IMR-90 (cell line): ENCODE measurements at regions not wholly inside any gene's neighbourhood (a gene's known extent, or its start where the extent isn't known, plus 50 kb on each side); places are given as distances from the start of the nearest gene placed in this dataset.

ENCODE experiments used
- BHLHE40 ChIP-seq: fragments of 150-350 bp; IDR thresholded peaks from 2 replicates; pipeline ENCODE4 v1.6.1; 2016; ENCODE audit warnings: mild to moderate bottlenecking, low read depth, low read length
- CEBPB ChIP-seq: IDR thresholded peaks from 2 replicates; pipeline ENCODE4 v1.6.1; 2012; ENCODE audit warnings: low read depth, low read length, improper control_type of control experiment
- ELK1 ChIP-seq: fragments of 150-350 bp; IDR thresholded peaks from 2 replicates; pipeline ENCODE4 v1.6.1; 2016; ENCODE audit warnings: low read depth, mild to moderate bottlenecking, low read length, moderate library complexity, borderline replicate concordance
- FOS ChIP-seq: fragments of 150-350 bp; IDR thresholded peaks from 2 replicates; pipeline ENCODE4 v1.6.1; 2016; ENCODE audit warnings: low read depth, low read length
- MAFK ChIP-seq: IDR thresholded peaks from 2 replicates; pipeline ENCODE4 v1.6.1; 2012; ENCODE audit warnings: low read depth, low read length, improper control_type of control experiment
- MAZ ChIP-seq: IDR thresholded peaks from 2 replicates; pipeline ENCODE4 v1.6.1; 2012; ENCODE audit warnings: low read depth, mild to moderate bottlenecking, low read length, improper control_type of control experiment, moderate library complexity, borderline replicate concordance
- POLR2A ChIP-seq: IDR thresholded peaks from 2 replicates; pipeline ENCODE4 v1.6.1; 2012; ENCODE audit warnings: mild to moderate bottlenecking, low read depth, low read length
- RAD21 ChIP-seq: IDR thresholded peaks from 2 replicates; pipeline ENCODE4 v1.6.1; 2012; ENCODE audit warnings: low read length, improper control_type of control experiment
- RCOR1 ChIP-seq: IDR thresholded peaks from 2 replicates; pipeline ENCODE4 v1.6.1; 2012; ENCODE audit warnings: mild to moderate bottlenecking, low read length, improper control_type of control experiment; ENCODE audit not compliant: insufficient replicate concordance
- RFX5 ChIP-seq: IDR thresholded peaks from 2 replicates; pipeline ENCODE4 v1.8.0; 2012; ENCODE audit warnings: low read depth, mild to moderate bottlenecking, low read length, moderate library complexity
- TF ChIP-seq, protein P1 (sequence below): conservative IDR thresholded peaks from 2 replicates; pipeline ENCODE4 v1.5.1; 2012; ENCODE audit warnings: mild to moderate bottlenecking, low read depth, low read length, improper control_type of control experiment
- TF ChIP-seq, protein P2 (sequence below): fragments of 150-350 bp; IDR thresholded peaks from 2 replicates; pipeline ENCODE4 v1.6.1; 2017; ENCODE audit warnings: mild to moderate bottlenecking, antibody characterized with exemption, low read length, low read depth

GRCh38 chr11:69915151-69915500 is 95.9 kb upstream of the FGF3 start:
- TF ChIP-seq POLR2A (no peak), MAZ (no peak), RAD21 (no peak), CEBPB (no peak), FOS (peak; percentile 67; the same call in 1 of the 2 replicates), MAFK (no peak), BHLHE40 (no peak), ELK1 (no peak), RFX5 (no peak), RCOR1 (no peak)
- TF ChIP-seq, protein P1, sequence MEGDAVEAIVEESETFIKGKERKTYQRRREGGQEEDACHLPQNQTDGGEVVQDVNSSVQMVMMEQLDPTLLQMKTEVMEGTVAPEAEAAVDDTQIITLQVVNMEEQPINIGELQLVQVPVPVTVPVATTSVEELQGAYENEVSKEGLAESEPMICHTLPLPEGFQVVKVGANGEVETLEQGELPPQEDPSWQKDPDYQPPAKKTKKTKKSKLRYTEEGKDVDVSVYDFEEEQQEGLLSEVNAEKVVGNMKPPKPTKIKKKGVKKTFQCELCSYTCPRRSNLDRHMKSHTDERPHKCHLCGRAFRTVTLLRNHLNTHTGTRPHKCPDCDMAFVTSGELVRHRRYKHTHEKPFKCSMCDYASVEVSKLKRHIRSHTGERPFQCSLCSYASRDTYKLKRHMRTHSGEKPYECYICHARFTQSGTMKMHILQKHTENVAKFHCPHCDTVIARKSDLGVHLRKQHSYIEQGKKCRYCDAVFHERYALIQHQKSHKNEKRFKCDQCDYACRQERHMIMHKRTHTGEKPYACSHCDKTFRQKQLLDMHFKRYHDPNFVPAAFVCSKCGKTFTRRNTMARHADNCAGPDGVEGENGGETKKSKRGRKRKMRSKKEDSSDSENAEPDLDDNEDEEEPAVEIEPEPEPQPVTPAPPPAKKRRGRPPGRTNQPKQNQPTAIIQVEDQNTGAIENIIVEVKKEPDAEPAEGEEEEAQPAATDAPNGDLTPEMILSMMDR = no peak
- TF ChIP-seq, protein P2, sequence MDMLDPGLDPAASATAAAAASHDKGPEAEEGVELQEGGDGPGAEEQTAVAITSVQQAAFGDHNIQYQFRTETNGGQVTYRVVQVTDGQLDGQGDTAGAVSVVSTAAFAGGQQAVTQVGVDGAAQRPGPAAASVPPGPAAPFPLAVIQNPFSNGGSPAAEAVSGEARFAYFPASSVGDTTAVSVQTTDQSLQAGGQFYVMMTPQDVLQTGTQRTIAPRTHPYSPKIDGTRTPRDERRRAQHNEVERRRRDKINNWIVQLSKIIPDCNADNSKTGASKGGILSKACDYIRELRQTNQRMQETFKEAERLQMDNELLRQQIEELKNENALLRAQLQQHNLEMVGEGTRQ = no peak
